ENCODE measurements at regions not wholly inside any gene's neighbourhood (a gene's known extent, or its start where the extent isn't known, plus 50 kb on each side); places are given as distances from the start of the nearest gene placed in this dataset.

GRCh38 chr13:77384999-77385398, 58.1 kb upstream of the MYCBP2 start:
- no peak overlapping the region for H3K27ac Mint-ChIP-seq
- H3K27me3 ChIP-seq: no peaks in the 10 kb centered on the region
- no peaks in the 10 kb centered on the region for H3K9me3 Mint-ChIP-seq
- TF ChIP-seq CTCF (IDR thresholded peaks at IDR 0.05) (no peak), EZH2phosphoT487 (IDR thresholded peaks at IDR 0.05) (no peak), EZH2 (IDR thresholded peaks at IDR 0.05) (no peak)
- H3K79me2 ChIP-seq (ENCODE audit: low read depth): no peaks in the 10 kb centered on the region
- no peaks in the 10 kb centered on the region for H4K20me1 ChIP-seq (ENCODE audit: low read depth)
- H3K27me3 Mint-ChIP-seq (ENCODE audit: insufficient read depth, low read depth): no peaks in the 10 kb centered on the region
- H3K9ac ChIP-seq: no peak overlapping the region
- no peak overlapping the region for H2AFZ ChIP-seq (replicated peaks)
- no peak overlapping the region for H3K27ac ChIP-seq
- no peaks in the 10 kb centered on the region for H3K36me3 ChIP-seq
- H3K4me1 ChIP-seq: peaks cover 4% of the 10 kb centered on the region
- H3K4me1 Mint-ChIP-seq: peaks cover 2% of the 10 kb centered on the region
- H3K9me3 ChIP-seq (ENCODE audit: low read depth): no peaks in the 10 kb centered on the region
- DNase-seq (ENCODE audit: low spot score): no peak
- H3K4me2 ChIP-seq: no peak overlapping the region
- H3K36me3 Mint-ChIP-seq: no peaks in the 10 kb centered on the region
- H3K4me3 Mint-ChIP-seq: no peak overlapping the region
- no peak overlapping the region for H3K4me3 ChIP-seq
- no peaks in the 10 kb centered on the region for H3F3A ChIP-seq (ENCODE audit: low read depth)

GRCh38 chr13:77383097-77383496, 56.2 kb upstream of the MYCBP2 start:
- no peaks in the 10 kb centered on the region for H3F3A ChIP-seq (ENCODE audit: low read depth)
- H3K4me2 ChIP-seq: no peak overlapping the region
- H3K36me3 Mint-ChIP-seq: no peaks in the 10 kb centered on the region
- H3K4me3 ChIP-seq: no peak overlapping the region
- H2AFZ ChIP-seq (replicated peaks): peak overlapping the region; percentile 32
- no peak overlapping the region for H3K27ac ChIP-seq
- no peak overlapping the region for H3K27ac Mint-ChIP-seq
- H3K9me3 Mint-ChIP-seq: no peaks in the 10 kb centered on the region
- H4K20me1 ChIP-seq (ENCODE audit: low read depth): no peaks in the 10 kb centered on the region
- no peak for TF ChIP-seq CTCF (IDR thresholded peaks at IDR 0.05)
- no peaks in the 10 kb centered on the region for H3K79me2 ChIP-seq (ENCODE audit: low read depth)
- H3K36me3 ChIP-seq: no peaks in the 10 kb centered on the region
- no peaks in the 10 kb centered on the region for H3K27me3 Mint-ChIP-seq (ENCODE audit: insufficient read depth, low read depth)
- no peaks in the 10 kb centered on the region for H3K27me3 ChIP-seq
- peaks cover 2% of the 10 kb centered on the region for H3K4me1 Mint-ChIP-seq
- H3K9me3 ChIP-seq (ENCODE audit: low read depth): no peaks in the 10 kb centered on the region
- no peak overlapping the region for H3K4me3 Mint-ChIP-seq
- no peak overlapping the region for H3K9ac ChIP-seq
- no peak for DNase-seq (ENCODE audit: low spot score)
- peaks cover 4% of the 10 kb centered on the region for H3K4me1 ChIP-seq

DNA sequence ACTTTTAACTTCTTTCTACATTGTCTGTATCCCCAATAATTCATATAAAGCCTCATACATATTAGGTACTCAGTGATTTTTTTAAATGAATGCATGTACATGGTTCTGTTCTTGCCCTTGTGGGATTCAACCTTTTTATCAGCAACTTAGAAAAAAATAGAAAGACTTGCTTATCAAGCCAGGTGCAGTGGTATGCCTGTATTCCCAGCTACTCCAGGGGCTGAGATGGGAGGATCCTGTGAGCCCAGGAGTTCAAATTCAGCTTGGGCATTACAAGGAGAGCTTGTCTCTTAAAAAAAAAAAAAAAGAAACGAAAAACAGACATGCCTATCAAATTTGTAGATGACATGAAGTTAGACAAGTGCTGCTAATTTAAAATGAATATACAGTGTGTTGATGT, 54.2 kb upstream of the MYCBP2 start:
- Histone ChIP-seq H3K27me3 (no peaks in the 10 kb centered on the region), H2AFZ (replicated peaks) (no peak overlapping the region), H3K9ac (no peak overlapping the region), H3K9me3 (ENCODE audit: low read depth) (no peaks in the 10 kb centered on the region), H3K4me2 (no peak overlapping the region), H3K27ac (no peak overlapping the region), H3K4me3 (no peak overlapping the region), H4K20me1 (ENCODE audit: low read depth) (no peaks in the 10 kb centered on the region), H3K4me1 (peaks cover 4% of the 10 kb centered on the region), H3K36me3 (no peaks in the 10 kb centered on the region), H3F3A (ENCODE audit: low read depth) (no peaks in the 10 kb centered on the region), H3K79me2 (ENCODE audit: low read depth) (no peaks in the 10 kb centered on the region)
- Mint-ChIP-seq H3K4me3 (no peak overlapping the region), H3K27ac (no peak overlapping the region), H3K27me3 (ENCODE audit: insufficient read depth, low read depth) (peaks cover 2% of the 10 kb centered on the region), H3K4me1 (peaks cover 2% of the 10 kb centered on the region), H3K9me3 (no peaks in the 10 kb centered on the region), H3K36me3 (no peaks in the 10 kb centered on the region)
- no peak for TF ChIP-seq EZH2phosphoT487 (IDR thresholded peaks at IDR 0.05)
- TF ChIP-seq CTCF (IDR thresholded peaks at IDR 0.05): no peak
- no peak for DNase-seq (ENCODE audit: low spot score)

DNA sequence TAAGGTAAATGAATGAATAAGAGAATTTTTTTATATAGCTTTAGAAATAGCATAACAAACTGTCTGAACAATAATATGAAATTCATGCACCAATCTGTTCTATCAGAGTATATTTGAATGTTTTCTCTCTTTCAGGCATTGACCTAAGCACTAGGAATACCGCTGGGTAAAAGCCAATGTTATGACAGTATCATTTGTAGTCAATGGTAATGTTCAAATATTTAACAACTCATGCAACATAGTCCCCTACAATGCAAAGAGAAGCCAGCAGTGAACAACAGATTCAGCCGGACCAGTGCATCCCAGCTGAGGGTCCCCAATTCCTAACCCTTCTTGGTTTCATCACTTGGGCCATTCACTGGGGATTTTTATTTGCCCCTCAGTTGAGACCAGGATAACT, 52.6 kb upstream of the MYCBP2 start:
- no peak overlapping the region for H3K4me3 ChIP-seq
- H3F3A ChIP-seq (ENCODE audit: low read depth): no peaks in the 10 kb centered on the region
- no peak overlapping the region for H3K9ac ChIP-seq
- TF ChIP-seq EZH2phosphoT487 (IDR thresholded peaks at IDR 0.05): no peak
- no peak for TF ChIP-seq CTCF (IDR thresholded peaks at IDR 0.05)
- no peak for TF ChIP-seq EZH2 (IDR thresholded peaks at IDR 0.05)
- Mint-ChIP-seq H3K4me1 (peaks cover 2% of the 10 kb centered on the region), H3K9me3 (no peaks in the 10 kb centered on the region), H3K27ac (no peak overlapping the region), H3K36me3 (no peaks in the 10 kb centered on the region), H3K4me3 (no peak overlapping the region), H3K27me3 (ENCODE audit: insufficient read depth, low read depth) (peaks cover 2% of the 10 kb centered on the region)
- no peaks in the 10 kb centered on the region for H3K36me3 ChIP-seq
- no peak overlapping the region for H3K4me2 ChIP-seq
- no peaks in the 10 kb centered on the region for H3K27me3 ChIP-seq
- H4K20me1 ChIP-seq (ENCODE audit: low read depth): no peaks in the 10 kb centered on the region
- no peak overlapping the region for H3K27ac ChIP-seq
- no peaks in the 10 kb centered on the region for H3K79me2 ChIP-seq (ENCODE audit: low read depth)
- no peak overlapping the region for H2AFZ ChIP-seq (replicated peaks)
- no peaks in the 10 kb centered on the region for H3K9me3 ChIP-seq (ENCODE audit: low read depth)
- DNase-seq (ENCODE audit: low spot score): no peak
- H3K4me1 ChIP-seq: peaks cover 4% of the 10 kb centered on the region
